HG03460 (cell line): ENCODE measurements at regions not wholly inside any gene's neighbourhood (a gene's known extent, or its start where the extent isn't known, plus 50 kb on each side); places are given as distances from the start of the nearest gene placed in this dataset.

Experiments
- ATAC-seq: cut with Tn5 transposase; IDR thresholded peaks from one replicate; pipeline ENCODE4 v1.9.1; 2021; ENCODE audit not compliant: unreplicated experiment

DNA sequence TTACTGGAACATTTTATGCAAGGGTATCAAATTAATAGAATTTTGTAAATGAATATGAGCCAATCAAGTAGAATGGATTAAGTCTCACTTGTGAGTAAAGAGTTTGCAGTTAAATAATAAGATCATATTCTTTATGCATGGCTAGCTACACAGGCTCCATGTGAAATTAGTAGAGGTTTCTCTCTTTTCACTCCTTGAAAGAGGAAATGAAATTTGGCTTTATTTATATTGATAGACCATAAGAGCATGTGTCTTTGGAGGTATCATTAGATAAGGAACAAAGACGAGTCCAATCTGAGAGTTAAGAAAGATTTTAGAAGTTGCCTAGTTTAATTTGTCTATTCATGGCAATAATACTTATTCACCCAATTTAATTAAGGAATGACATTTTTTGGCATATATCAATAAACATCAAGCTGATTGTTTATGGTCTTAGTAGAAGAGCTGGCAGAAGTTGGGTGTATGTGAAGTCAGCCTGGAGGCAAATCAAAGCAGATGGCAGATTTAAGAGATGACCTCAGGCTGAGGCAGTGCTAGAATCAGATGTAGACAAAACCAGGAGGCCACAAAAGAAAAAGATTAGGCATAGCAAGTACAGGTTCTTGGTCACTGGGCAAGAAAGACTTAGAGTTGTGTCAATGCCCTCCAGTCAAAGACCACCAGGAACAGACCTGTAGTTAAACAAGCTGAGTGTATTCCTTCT lies 406.5 kb upstream of the ARHGEF26 start:
- ATAC-seq: no peak

- no peak for ATAC-seq
These were observed 399.0 kb upstream of the ARHGEF26 start for GRCh38 chr3:153722157-153722556.

- ATAC-seq: no peak
These were observed 390.1 kb upstream of the ARHGEF26 start for GRCh38 chr3:153731071-153731470.

DNA sequence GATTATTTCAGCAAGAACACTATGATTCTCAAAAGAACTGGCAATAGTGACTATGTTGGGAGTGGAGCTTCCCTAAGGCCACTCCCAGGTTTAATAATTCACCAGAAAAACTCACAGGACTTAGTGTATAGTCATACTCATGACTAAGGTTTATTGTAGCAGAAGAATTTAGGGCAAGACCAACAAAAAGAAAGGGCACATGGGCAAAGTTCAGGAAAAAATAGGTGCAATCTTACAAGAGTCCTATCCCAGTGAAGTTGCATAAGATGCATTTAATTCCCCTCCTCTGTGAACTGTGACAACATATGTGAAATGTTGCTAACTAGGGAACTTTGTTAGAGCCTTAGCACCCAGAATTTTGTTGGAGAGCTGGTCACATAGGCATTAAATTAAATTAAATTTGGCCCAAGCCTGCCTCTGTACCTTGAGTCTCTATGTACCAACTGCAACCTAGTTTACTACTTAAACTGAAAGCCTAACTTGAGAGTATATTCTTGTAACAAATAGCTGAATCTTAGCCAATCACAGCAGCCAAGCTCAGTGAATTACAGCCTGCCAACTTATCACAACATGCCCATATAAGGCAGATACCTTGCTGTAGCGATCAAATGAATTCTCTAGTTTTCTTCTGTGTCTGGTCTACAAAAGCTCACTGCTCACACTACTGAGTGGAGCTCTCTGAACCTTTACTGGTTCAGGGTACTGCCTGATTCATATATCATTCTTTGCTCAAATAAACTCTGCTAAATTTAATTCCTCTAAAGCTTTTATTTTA lies 386.2 kb upstream of the ARHGEF26 start:
- no peak for ATAC-seq

- no peak for ATAC-seq
These were observed 381.1 kb upstream of the ARHGEF26 start for GRCh38 chr3:153740109-153740508.

GRCh38 chr3:153744889-153745288 lies 376.3 kb upstream of the ARHGEF26 start:
- no peak for ATAC-seq

- no peak for ATAC-seq
These were observed 375.0 kb upstream of the ARHGEF26 start for GRCh38 chr3:153746211-153746610.

- ATAC-seq: no peak
These were observed 372.1 kb upstream of the ARHGEF26 start for GRCh38 chr3:153749070-153749610.

- no peak for ATAC-seq
These were observed 368.7 kb upstream of the ARHGEF26 start for GRCh38 chr3:153752405-153753027.

GRCh38 chr3:153753035-153753434 lies 368.2 kb upstream of the ARHGEF26 start:
- no peak for ATAC-seq

GRCh38 chr3:153756816-153757215 lies 364.4 kb upstream of the ARHGEF26 start:
- ATAC-seq: no peak

- ATAC-seq: no peak
These were observed 363.4 kb upstream of the ARHGEF26 start for GRCh38 chr3:153757839-153758238.

DNA sequence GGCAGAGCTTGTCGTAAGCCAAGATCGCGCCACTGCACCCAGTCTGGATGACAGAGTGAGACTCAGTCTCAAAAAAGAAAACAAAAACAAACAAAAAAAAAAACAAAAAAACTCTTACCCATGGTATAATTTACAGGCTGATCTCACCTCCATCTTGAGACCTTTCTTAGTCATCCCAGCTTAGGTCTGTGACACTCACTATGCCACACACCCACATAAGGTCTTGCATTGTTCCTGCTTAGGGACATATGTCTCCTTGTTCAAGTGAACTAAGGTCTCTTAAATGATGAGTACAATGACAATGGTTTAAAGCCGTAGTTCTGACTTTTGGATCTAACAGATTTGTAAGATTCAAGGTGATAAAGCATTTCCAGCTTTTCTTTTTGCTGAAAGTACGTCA lies 360.2 kb upstream of the ARHGEF26 start:
- ATAC-seq: no peak

DNA sequence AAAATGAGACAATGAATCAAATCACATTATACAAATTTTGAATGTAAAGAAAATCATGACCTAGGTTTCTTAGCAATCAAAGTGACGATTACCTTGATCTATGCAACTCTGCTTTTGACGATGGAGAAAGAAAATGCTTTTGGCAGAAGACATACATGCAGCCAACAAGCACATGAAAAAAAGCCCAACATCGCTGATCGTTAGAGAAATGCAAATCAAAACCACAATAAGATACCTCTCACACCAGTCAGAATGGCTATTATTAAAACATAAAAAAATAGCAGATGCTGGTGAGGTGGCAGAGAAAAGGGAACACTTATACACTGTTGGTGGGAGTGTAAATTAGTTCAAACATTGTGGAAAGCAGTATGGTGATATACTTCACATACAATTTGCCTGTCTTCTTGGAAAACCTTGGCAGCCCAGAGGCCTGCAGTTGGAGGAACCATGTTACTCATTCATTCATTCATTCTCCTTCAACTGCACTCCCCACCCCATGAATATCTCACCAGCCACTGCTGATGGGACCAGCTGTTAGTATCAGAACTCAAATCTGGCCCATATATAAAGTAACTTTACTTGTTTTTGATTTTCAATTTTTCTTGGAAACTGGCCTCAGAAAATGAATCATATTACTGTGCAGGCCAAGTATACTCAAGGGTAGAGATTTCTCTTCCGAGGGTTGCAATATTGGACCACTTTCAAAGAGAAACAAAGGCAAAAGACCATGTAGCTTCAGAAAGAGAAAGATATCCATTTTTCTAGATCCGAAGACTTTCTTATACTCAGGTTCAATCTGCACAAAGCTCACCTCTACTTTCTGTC lies 358.6 kb upstream of the ARHGEF26 start:
- ATAC-seq: no peak

- no peak for ATAC-seq
These were observed 353.3 kb upstream of the ARHGEF26 start for GRCh38 chr3:153767601-153768560.

DNA sequence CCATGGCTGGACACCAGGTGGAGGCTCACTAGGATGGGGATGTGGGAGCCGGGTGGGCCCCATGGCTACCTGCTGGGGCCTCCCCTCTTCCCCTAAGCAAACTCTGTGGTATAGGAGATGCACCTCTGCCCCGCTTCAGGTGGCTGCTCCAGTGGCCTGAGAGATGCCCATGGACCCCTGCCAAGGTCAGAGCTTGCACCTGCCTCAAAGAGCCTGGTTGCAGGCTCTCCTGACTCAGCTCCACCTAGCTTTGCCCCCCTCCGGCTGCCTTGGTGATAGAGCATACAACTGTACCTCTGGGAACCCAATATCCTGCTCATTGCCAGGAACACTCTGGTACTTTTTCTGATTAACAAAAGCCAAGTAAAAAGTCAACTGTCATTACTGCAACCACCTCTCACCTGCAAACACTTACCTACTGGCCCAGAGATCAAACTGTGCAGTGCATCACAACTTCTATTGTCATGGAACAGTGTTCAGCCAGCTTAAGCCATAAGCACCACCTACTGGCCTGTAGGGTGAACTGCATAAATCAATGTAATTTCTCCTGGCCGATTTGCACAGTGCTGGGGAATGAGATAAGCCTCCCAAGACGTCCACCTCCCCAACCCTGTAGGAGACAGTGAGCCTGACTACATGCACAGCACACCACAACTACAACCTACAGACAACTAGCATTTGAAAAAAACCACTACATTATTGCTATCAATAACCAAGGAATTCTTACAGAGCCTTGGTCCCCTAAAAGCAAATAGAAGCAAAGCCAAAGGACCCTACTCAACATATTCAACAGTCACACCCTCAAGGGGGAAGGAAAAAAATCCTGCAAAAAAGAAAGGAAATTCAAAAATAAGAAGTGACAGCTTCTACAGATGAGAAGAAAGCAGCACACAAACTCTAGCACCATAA lies 352.4 kb upstream of the ARHGEF26 start:
- ATAC-seq: peak; percentile 96

- no peak for ATAC-seq
These were observed 338.1 kb upstream of the ARHGEF26 start for GRCh38 chr3:153783106-153783505.

DNA sequence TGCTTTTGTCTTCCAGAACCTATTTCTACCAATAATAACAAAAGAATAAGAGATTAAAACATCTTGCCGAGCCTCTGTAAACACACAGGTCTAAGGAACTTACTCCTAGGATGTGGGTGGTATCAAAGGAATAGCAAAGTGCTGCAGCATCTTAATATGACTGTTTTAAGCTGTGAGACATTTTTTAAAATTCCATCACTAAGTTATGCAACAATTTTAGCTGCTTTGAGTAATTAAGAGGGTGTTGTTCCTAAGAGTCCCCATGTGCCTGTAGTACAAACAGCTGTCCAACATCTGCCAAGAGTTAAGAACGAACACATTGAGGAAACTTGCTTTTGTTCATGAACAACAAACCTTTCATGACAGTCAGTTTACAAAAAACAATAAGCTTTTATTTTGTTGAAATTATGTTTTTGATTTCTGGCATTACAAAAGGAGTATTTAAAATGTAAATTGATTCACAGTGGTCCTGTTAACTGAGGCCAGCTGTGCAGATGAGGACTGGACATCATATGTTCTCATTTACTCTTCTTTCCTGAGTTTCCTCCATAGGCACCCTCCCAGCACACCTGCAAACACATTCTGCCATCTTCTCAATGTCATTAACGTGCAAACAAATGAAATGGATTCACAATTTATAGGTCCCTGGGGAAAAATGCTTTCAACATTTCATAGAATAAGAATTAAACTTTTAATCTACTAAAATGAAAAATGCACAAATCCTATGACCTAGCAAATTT lies 337.3 kb upstream of the ARHGEF26 start:
- ATAC-seq: no peak
